ENCODE measurements at regions not wholly inside any gene's neighbourhood (a gene's known extent, or its start where the extent isn't known, plus 50 kb on each side); places are given as distances from the start of the nearest gene placed in this dataset.
"Not testable (repeated sequence)": the region's sequence is repeated elsewhere in the genome, so short reads cannot be mapped to it uniquely, and the experiment has no call there.

DNA sequence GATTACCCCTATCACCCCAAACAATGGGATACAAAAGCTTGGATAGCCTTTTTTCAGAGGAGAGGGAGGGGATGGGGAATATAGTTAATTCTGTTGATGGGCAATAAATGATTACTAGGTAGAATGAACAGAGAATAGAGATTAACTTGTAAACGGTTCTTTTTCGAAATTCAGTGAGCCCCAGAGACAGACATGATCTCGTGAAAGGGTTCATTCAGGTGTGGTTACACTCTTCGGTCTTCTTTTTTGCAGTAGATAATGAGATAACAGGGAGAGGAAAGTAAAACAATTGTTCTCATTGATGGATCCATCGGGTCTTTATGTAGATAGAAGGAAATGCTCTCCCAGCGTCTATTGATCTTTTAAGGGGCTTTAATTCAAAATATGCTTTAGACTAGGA, 69.3 kb upstream of the RASSF8 start:
- peaks cover 0 to 14% (median 0%) of the 10 kb centered on the region in 11 donors for H3K9me3 ChIP-seq
- peaks cover 0 to 5% (median 0%) of the 10 kb centered on the region in 7 donors for H3K27me3 ChIP-seq
- DNase-seq (no peak), ATAC-seq (no peak)
- WGBS, 2 donors: 66 to 68% methylated on average over 6 of the region's 6 CpGs
- TF ChIP-seq, protein P1, sequence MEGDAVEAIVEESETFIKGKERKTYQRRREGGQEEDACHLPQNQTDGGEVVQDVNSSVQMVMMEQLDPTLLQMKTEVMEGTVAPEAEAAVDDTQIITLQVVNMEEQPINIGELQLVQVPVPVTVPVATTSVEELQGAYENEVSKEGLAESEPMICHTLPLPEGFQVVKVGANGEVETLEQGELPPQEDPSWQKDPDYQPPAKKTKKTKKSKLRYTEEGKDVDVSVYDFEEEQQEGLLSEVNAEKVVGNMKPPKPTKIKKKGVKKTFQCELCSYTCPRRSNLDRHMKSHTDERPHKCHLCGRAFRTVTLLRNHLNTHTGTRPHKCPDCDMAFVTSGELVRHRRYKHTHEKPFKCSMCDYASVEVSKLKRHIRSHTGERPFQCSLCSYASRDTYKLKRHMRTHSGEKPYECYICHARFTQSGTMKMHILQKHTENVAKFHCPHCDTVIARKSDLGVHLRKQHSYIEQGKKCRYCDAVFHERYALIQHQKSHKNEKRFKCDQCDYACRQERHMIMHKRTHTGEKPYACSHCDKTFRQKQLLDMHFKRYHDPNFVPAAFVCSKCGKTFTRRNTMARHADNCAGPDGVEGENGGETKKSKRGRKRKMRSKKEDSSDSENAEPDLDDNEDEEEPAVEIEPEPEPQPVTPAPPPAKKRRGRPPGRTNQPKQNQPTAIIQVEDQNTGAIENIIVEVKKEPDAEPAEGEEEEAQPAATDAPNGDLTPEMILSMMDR (IDR thresholded peaks at IDR 0.05): no peak
- H3K4me3 ChIP-seq: no peak overlapping the region
- no peaks in the 10 kb centered on the region for H3K36me3 ChIP-seq
- no peak overlapping the region for H3K27ac ChIP-seq
- no peaks in the 10 kb centered on the region for H3K4me1 ChIP-seq
- intact Hi-C loops (cut with DNase I): no loop called here

DNA sequence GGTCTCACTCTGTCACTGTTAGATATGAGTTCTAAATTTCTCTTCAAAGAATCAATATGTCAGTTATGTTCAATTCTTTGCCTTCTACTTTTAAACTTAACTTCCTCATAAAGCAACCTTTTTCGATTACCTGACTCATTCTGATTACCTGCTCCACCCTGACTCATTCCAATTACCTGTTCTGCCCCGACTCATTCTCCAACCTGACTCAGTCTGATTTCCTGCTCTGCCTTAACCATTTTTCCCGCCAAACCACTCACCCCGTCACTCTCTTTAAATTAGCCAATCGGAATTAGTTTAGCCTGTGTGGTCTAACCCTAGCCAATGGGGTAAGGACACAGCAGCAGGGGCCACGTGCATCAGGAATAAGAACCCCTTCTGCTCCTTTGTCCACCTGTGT, 67.4 kb upstream of the RASSF8 start:
- H3K9me3 ChIP-seq: peaks cover 0 to 14% (median 0%) of the 10 kb centered on the region in 11 donors
- intact Hi-C loops (cut with DNase I): loop anchor here in 1 of 10 donors (5.0 kb wide), 1 partner anchor 1394 kb away; no protein-coding TSS in a partner anchor
- not testable (repeated sequence) for ATAC-seq, H3K36me3 ChIP-seq, H3K4me1 ChIP-seq, H3K4me3 ChIP-seq, DNase-seq, H3K27me3 ChIP-seq, H3K27ac ChIP-seq
- WGBS, 2 donors: 87 to 91% methylated on average over 6 of the region's 6 CpGs

DNA sequence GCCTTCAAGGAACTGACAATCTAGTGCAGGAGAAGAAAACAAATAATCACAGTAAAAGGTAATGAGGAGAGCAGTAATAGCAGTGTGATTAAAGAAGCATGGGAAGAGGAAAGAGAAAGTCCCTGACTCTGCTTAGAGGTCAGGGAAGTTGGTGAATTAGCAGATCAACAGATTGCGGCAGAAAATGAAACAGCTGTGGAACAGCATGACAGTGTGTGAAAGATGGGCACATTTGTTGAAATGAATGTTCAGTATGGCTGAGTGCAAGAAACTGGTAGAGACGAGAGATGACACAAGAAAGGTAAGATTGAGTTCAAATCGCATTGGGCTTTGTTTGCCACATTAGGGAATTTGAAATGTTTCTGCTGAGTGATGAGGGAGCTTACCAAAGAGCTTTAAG, 63.7 kb upstream of the RASSF8 start:
- Histone ChIP-seq H3K27ac (no peak overlapping the region), H3K27me3 (no peaks in the 10 kb centered on the region), H3K36me3 (no peaks in the 10 kb centered on the region), H3K4me1 (no peaks in the 10 kb centered on the region), H3K9me3 (peaks cover 0 to 24% (median 4%) of the 10 kb centered on the region in 11 donors), H3K4me3 (no peak overlapping the region)
- TF ChIP-seq, protein P1 (IDR thresholded peaks at IDR 0.05): no peak
- WGBS, 2 donors: 85 to 88% methylated on average over 3 of the region's 3 CpGs
- no peak for DNase-seq
- intact Hi-C loops (cut with DNase I): loop anchor here in 1 of 10 donors (5.0 kb wide), 1 partner anchor 1397 kb away; no protein-coding TSS in a partner anchor
- ATAC-seq: no peak

DNA sequence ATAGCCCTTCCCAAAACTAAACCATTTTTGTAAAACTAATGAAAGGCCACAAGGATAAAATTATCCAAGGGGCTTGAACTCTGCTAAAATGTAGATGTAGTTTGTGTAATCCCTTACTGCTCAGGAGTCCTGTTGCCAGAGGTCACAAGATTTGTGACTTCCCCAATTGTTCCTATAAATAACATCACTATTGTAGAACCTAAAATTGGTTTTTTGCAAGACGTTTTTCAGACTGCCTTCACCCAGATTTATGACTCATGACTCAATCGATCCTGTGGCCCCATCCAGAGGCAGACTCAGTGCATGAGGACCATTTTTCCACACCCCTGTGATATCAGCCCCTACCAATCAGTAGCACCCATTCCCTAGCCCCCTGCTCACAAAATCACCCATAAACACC, 61.5 kb upstream of the RASSF8 start:
- H3K36me3 ChIP-seq: no peaks in the 10 kb centered on the region
- no peaks in the 10 kb centered on the region for H3K4me1 ChIP-seq
- no peak for ATAC-seq
- no peak for DNase-seq
- no peak overlapping the region for H3K27ac ChIP-seq
- 71 to 77% methylated on average over 2 of the region's 2 CpGs for WGBS, 2 donors
- intact Hi-C loops (cut with DNase I): no loop called here
- no peaks in the 10 kb centered on the region for H3K27me3 ChIP-seq
- H3K4me3 ChIP-seq: no peak overlapping the region
- H3K9me3 ChIP-seq: peaks cover 0 to 24% (median 4%) of the 10 kb centered on the region in 11 donors
- TF ChIP-seq, protein P1 (IDR thresholded peaks at IDR 0.05): no peak

DNA sequence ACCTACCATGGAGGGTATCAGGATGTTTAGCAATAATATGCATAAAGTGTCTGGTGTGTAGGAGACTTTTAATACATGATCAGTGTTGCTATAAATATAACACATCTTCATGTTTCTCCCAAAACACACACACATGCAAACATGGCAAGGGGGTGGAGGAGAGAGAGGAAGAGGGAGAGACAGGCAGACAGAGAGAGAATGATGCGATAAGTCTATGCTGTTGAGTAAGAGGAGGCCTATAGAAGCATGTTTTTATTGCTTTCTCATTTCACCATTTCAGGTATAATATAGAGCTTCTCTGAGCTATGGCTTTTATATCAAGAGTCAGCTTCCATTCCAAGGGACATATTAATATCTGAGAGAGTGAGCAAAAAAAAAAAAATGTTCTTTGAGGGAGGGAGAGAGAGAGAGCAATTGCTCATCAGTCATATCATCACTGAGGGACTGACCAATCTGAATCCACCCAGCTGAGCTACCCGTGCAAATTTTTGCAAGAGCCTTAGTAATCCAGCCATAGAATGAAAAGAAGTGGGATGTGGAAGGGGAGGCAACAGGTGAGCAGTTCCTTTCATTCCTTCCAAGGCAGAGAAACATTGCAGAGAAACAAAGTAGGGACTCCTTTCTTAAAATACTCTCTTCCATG, 54.8 kb upstream of the RASSF8 start:
- intact Hi-C loops (cut with DNase I): no loop called here
- H3K4me3 ChIP-seq: no peak overlapping the region
- no peak for DNase-seq
- H3K36me3 ChIP-seq: no peaks in the 10 kb centered on the region
- peaks cover 0 to 4% (median 0%) of the 10 kb centered on the region in 7 donors for H3K27me3 ChIP-seq
- no peaks in the 10 kb centered on the region for H3K9me3 ChIP-seq
- TF ChIP-seq, protein P1 (IDR thresholded peaks at IDR 0.05): no peak
- WGBS, 2 donors: 72 to 83% methylated on average over 2 of the region's 2 CpGs
- H3K27ac ChIP-seq: no peak overlapping the region
- no peak for ATAC-seq
- H3K4me1 ChIP-seq: no peaks in the 10 kb centered on the region
